HG03175 (cell line): ENCODE measurements at regions not wholly inside any gene's neighbourhood (a gene's known extent, or its start where the extent isn't known, plus 50 kb on each side); places are given as distances from the start of the nearest gene placed in this dataset.

ENCODE experiments used
- ATAC-seq: cut with Tn5 transposase; IDR thresholded peaks from one replicate; pipeline ENCODE4 v1.9.1; 2021; ENCODE audit warnings: mild to moderate bottlenecking, moderate library complexity; ENCODE audit not compliant: unreplicated experiment

DNA sequence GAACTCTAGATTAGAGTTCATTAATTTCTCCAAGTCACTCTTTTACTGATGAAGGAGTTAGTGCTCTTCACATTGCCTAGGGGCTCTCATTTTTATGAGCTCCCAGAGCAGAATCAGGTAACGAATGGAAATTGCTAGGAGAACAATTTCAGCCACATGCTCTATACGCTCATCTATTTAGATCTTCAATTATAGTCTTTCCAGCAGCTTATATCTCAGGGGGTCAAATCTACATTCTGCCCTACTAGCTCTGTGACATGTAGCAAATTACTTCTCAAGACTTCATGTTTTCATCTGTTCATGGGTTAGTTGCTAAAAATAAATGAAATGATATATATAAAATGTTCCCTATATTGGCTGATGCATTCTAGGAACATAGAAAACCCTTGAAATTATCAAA, 183.6 kb downstream of the PLPP3 start:
- ATAC-seq: no peak

DNA sequence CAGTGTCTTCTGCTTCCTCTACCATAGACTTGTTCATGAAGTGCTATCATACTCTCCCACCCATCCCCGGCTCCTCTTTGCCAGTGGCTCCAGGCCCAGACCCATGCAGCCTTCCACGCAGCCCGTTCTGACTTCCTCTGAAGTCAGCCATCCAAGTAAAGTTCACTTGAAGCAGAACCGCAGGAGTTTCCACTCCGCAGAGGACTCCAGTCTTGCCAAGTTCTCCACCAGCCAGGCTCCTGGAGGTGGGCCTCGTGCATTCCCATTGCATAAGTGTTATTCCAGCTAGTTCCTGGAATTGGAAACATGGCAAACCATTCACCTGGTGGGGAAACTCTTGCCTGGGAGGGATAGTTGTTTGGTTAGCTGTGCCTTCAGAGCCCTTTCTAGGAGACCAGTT, 185.1 kb downstream of the PLPP3 start:
- no peak for ATAC-seq

DNA sequence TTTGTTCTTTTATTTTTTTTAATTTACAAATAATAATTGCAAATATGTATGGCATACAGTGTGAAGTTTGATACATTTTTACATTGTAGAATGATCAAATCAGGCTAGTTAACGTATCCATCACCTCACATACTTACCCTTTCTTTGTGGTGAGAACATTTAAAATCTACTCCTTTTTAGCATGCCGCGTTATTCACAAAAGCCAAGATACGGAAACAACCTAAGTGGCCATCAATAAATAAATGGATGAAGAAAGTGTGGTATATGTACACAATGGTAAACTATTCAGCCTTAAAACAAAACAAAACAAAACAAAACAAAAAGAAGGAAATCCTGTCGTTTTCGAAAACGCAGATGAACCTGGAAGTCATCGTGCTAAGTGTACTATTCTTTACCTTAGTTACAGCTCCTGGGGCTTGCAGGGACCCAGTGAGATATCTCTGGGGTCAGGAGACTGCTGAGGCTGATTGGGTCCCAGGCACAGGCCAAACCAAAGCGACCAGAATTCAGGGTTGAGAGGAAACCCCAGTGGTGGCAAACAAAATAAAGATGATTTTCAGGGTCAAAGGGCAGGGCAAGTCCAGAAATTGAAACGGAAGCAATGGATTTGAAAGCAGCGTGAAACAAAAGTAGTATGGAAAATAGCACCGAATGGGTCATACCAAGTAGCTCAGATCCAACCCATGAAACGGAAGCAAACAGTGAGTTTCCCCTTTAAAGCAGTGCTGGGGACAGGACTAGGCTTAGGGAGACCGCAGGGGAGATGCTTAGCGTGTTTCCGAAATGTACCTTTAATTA, 188.2 kb downstream of the PLPP3 start:
- no peak for ATAC-seq

DNA sequence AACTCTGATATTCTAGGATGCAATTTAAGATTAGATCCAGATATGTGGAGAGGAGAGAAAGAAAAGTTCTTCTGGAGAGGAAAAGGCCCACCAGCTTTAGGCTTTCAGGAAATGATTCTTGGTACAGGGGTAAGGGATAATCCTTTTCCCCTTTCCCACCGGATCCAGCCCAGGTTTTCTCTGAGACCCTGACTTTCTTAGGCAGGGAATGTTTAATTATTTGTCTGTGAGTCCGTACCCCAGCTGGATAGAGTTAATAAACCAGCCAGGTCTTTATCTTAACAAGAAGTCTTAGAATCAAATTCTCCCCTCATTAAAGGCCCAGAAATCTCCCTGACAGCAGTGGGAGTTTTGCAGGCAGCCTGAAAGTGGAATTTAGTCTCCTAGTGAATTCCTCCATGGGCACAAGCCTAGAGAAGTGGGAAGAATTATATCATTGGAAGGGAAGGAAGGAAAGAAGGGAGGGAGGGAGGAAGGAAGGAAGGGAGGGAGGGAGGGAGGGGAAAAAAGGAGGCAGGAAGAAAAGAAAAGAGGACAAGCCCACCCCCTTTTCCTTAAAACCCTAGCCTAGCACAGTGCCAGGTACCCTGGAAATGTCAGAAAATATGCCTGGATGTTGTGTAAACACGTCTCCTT, 189.0 kb downstream of the PLPP3 start:
- ATAC-seq: no peak

DNA sequence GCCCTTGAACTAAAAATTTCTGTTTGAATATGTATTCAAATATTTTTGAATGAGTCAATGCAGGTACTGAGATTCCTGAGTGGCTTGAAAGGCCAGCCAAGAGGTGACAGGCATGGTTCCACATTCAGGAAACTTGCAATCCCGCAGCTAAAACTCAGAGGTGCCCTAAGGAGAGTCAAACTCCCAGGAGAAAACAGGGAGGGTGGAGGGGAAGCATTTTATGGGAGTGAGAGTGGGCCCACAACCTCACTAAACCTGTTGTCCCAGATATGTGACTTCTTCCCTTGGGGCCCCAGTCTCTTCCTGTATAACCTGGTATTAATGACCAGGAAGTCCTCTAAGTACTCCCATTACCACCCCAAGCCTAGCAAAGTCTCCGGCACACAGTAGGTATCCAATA, 189.6 kb downstream of the PLPP3 start:
- no peak for ATAC-seq

DNA sequence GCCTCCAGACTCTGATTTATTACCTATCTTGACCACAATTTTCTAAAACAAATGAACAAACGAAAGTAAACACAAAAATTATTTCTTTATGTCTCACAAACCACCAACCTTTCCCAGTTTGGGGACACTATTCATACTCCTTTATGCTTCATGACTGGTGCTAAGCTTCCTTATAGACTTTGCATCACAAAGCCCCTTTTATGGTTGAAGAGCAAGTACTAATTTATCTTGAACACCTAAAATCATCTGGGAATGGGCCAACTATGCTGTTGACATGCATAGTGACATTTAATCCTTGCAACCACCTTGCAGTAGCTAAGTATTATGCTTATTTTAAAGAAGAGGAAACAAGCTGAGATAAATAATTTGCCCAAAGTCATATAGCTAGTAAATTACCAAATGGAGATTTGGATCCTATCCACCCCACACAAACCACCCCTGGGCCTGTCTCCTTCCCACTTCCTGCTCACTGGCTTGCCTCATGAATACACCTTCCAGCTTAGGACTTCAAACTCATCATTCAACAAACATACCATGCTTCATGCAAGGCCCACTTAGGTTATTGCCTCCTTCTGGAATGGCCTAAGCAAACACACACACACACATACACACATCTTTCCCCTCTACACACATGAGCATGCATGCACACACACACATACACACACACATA, 192.2 kb downstream of the PLPP3 start:
- no peak for ATAC-seq

DNA sequence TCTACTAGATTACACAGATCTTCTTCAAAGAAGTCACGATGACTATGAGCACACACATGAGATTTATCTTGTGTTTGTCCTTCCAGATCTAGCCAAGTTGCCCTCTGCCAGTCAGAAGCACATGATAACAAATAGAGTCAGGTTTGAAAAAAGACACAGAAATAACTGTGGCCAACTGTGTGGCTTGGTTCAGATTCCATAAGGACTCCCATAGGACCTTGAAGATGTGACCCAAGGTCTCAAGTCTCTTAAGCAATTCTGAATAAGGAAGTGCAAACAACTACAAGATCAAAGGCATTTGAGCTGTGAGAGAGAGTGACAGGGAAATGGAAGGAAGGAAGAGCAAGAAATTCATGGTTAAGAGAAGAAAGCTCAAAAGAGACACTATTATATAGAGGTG, 194.0 kb downstream of the PLPP3 start:
- no peak for ATAC-seq

DNA sequence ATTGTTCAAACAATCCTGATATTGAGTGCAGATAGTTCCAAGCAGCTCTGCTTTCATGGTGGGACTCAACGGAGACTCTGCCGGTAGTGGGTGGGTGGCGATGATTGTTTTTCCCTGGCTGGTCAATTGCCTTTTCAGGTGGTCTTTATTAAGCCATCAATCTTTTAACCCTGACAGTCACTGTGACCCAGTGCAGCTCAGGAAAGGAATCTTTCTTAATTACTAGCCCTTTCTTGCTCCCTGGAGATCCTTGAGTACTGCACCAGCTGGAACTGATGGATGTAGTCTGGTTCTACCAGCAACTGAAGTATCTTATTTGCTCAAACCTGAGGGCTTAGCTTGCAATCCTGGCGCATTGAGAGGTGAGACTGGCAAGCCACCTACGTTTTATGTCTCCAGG, 196.4 kb downstream of the PLPP3 start:
- ATAC-seq: no peak

DNA sequence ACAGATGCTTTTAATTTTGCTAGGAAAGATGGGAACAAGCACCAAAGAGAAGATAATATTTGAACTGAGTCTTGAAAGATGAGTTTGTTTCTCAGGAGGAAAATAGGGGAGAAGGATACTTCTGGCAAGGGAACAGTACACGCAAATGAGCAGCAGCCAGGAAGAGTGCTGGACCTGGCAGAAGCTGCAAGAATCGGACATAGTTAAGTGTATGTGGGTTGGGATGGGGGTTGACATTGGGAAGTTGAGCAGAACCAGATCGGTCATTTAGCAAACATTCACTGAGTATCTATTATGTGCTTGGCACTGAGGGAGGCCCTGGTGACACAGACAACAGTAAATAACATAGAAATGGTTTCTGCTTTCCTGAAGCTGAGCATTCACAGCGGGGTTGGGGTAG, 198.8 kb downstream of the PLPP3 start:
- ATAC-seq: no peak

DNA sequence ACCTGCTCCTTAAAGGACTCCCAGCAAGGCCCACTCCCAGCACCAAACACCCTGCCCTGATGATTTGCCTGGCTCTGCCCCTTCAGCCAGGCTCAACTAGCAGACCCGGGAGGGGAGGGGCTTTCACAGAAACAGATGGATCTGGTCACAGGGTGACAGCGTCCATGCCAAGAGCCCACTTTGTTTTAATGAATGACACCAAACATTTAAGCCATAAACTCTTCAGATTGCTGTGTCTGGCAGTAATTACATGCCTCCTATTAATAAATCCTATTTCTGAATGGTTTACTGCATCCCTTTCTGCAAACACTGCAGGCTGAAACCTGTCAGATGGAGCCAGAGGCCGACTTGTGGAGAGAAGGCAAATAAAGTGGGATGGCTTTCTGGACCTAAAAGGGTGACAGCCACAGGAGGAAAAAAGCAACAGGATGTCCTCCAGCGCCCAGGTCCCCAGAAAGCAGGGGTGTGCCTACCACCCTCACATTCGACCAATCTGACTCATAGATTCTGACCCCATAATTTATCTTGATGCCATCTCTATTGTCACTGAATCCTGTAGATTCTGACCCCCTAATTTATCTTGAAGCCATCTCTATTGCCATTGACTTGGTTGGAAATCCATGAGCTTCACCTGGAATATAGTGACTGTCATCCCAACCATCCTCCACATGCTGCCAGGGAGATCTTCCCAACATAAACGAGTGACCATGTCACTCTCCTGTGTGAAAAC, 200.9 kb downstream of the PLPP3 start:
- ATAC-seq: no peak

DNA sequence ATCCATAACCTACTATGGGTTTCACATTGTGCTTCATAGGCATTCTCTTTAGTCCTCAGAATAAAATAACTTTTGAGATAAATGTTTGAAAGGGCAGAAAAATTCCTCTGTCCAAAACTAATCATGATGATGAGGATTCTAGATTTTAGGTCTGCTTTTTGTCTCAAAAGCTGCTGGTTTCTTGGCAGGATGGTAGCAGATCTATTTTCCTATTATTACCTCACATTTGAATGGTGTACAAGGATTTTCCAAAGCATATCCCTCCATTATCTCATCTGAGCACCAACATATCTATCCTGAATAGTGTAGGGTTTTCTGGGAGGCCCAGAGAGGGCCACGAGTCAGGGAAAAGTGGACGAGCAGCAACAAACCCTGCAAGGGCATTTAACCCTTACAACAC, 201.9 kb downstream of the PLPP3 start:
- ATAC-seq: no peak

DNA sequence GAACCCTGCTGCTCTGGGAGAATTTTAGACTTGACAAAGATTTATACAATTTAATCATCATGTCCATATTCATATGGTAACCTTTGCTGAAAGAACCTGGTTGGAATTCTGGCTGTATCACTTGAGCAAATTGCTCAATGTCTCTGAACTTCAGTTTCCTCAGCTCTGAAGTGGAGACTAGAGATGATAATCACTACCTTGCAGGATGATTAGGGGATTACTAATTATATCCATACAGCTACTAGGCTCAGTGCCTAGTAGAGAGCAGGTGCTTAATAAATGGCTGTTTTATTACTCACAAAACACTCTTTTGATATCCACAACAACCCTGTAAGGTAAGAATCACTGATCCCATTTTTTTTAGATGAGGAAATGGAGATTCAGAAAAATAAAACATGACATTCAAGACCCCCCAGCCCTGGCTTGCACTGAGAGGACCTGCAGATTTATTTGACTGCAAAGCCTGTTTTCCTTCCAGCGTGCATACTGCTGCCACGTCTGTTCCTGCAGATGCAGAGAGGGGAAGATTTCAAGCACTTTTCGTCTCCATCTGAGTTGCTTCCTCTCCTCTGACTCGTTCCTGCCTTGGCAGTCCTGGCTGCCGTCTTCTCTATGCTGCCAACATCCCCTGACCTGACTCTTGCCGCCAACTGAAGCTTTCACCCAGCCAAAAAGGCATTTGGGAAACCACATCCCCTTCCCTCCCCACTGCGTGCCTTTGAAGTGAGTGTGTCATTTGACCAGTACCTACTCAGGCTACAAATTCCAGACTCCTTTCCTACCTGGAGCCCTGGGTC, 203.0 kb downstream of the PLPP3 start:
- no peak for ATAC-seq

DNA sequence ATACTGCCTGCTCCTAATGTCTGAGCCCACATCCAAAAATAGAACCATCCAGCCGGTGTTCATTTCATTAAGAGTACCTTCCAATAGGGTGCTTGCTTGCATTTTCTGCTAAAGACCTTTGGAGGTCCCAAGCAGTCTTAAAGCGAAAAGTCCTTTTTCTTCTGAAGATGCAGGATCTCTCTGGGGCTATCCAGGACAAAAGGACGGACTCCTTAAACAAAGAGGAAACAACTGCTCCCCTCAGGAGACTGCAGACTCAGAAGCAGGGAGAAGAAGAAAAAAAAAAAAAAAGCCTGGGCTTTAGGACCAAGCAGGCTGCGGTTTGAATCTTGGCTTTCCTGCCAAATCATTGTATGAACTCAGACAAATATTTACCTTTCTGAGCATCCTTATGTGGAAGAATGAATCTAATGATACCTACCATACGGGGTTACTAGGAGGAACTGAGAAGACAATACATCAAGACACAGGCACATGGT, 204.0 kb downstream of the PLPP3 start:
- ATAC-seq: no peak

DNA sequence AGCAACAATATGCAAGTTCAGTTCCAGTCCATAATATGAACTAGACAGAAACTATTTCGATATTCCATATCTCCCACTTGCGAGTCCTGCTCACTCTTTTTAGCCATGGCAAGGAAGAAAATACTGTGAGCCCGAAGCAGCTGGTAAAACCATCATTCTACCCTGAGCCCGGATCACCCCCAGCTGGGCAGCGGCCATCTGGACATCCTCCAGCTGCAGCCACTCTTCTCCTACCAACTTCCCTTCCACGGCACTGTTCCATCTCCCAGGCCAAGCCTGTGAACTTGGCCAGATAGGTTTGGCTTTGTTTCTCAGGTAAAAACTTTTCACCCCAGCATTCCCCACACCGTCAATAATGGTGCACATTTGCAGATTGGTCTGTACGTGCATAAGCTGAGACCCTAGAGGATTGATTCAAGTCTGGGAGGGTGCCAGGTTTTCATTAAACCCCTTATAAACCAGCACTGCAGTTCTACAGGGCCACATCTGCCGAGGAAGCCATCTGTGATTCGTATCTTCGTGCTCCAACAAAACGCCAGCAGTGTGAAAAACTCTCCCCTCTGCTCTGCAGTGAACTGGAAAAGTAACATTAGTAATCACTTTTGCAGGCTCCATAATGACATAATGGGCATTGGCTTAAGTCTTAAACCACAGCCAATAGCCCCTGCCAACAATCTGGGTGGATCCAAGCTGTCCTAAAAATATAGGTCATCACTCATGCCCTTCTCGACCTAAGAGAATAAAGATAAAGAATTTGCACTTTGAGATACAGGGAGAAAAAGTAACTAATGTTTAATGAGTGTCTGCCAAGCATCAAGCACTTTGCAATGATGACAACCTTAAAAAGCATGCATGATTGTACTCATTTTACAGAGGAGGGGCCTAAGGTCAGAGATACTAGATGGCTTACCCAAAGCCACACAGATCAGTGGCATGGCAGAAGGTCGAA, 205.1 kb downstream of the PLPP3 start:
- no peak for ATAC-seq

DNA sequence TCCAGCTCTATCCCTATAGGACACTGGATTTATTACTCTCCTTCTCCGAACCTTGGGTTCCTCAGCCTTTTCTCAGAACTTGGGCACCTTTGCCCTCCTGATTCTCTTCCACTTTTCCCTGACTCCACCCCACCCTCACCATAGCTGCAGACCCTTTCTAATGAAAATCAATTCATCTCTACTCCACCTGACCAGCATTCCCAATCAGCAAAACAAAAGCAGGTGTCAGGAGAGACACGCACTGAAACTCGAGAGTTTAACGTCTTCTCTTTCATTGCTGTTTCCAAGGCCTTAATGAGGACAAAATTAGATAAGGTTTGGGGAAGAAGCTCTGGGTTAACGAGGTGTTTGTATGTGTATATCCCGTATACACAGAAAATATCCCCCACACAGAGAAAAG, 208.8 kb downstream of the PLPP3 start:
- no peak for ATAC-seq

DNA sequence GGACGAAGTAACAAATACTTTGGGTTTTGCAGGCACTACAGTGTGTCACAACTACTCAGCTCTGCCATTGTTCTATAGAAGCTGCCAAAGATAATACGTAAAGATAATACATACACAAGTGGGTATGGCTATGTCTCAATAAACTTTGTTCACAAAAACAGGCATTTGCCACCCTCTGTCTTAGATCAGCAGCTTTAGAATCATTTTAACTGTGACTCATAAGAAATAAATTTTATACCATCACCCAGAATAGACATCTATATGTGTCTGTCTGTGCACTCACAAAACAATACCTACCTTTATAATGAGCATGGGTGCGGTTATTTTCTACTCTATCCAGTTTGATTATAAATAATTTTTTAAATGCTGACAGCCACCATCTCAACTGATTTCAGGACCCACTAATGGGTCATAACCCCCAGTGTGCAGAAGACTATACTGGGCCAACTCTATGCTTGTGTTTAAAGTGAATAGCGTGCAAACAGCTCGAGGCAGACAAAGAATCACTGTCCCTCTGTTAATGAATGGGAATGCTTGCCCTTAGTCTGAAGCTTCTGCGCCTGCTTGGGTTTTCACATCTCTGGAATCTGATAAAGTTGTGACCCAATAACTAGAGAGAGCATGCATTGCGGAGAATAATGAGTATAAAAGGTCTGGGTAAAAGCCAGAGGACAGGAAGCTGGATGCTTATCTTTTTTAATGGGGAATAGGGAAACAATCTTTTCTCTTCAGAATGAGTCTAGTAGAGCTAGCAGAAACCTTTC, 216.2 kb downstream of the PLPP3 start:
- ATAC-seq: no peak

DNA sequence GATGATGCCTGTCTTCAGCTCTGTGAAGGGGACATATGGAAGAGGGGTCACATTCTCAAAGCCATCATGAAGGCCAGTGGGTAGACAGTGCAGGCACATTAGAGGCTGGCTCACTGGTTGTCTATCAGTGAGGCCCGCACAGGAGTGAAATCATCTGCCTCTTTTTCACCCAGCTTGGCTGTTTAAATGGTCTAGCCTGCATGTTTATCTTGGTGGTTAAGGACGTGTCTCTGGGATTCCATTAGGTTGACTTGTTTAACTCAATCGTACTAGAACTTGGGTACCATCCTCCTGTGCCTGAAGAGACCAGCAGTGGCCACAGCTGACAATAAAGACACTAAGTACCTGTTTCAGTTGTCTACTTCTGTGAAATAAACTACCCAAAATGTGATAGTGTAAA, 219.3 kb downstream of the PLPP3 start:
- no peak for ATAC-seq

DNA sequence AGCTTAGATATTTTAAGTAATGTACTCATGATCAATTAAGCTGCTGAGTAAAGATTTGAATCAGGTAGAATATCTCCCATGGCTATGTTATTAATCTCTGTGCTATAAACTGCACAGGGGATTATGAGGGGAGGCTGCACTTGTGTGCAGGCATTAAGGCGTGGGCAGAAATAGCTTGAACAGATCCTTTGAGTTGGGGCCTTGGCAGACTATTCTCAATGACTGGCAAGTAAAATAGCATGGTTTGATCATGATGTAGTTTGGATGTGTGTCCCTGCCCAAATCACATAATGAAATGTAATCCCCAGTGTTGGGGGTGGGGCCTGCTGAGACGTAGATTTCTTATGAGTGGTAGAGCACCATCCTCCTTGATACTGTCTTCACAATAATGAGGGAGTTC, 220.3 kb downstream of the PLPP3 start:
- ATAC-seq: no peak
